Activated naive CD8-positive, alpha-beta T cell treated with anti-CD3 and anti-CD28 coated beads, Interleukin-2, amount 50 U/mL, for 24 hours (primary cell): ENCODE measurements at regions not wholly inside any gene's neighbourhood (a gene's known extent, or its start where the extent isn't known, plus 50 kb on each side); places are given as distances from the start of the nearest gene placed in this dataset.

ENCODE experiments used
- ATAC-seq: fragments of 150-1000 bp; cut with Tn5 transposase; one replicate; pipeline ENCODE4 v1.10.0; 2021
- DNase-seq: peaks from one replicate; pipeline ENCODE4 v3.0.0; 2021
- H3K27ac Mint-ChIP-seq: one replicate; pipeline ENCODE4 v1.8.0; 2021; ENCODE audit warnings: mild to moderate bottlenecking, mixed read lengths
- H3K27me3 Mint-ChIP-seq: one replicate; pipeline ENCODE4 v1.8.0; 2021; ENCODE audit warnings: mixed read lengths
- H3K36me3 Mint-ChIP-seq: one replicate; pipeline ENCODE4 v1.8.0; 2021; ENCODE audit warnings: low read depth, mixed read lengths
- H3K4me1 Mint-ChIP-seq: one replicate; pipeline ENCODE4 v1.8.0; 2021; ENCODE audit warnings: mixed read lengths
- H3K4me3 Mint-ChIP-seq: one replicate; pipeline ENCODE4 v1.8.0; 2021; ENCODE audit warnings: mild to moderate bottlenecking, moderate library complexity, mixed read lengths
- H3K9me3 Mint-ChIP-seq: one replicate; pipeline ENCODE4 v1.8.0; 2021; ENCODE audit warnings: mixed read lengths

DNA sequence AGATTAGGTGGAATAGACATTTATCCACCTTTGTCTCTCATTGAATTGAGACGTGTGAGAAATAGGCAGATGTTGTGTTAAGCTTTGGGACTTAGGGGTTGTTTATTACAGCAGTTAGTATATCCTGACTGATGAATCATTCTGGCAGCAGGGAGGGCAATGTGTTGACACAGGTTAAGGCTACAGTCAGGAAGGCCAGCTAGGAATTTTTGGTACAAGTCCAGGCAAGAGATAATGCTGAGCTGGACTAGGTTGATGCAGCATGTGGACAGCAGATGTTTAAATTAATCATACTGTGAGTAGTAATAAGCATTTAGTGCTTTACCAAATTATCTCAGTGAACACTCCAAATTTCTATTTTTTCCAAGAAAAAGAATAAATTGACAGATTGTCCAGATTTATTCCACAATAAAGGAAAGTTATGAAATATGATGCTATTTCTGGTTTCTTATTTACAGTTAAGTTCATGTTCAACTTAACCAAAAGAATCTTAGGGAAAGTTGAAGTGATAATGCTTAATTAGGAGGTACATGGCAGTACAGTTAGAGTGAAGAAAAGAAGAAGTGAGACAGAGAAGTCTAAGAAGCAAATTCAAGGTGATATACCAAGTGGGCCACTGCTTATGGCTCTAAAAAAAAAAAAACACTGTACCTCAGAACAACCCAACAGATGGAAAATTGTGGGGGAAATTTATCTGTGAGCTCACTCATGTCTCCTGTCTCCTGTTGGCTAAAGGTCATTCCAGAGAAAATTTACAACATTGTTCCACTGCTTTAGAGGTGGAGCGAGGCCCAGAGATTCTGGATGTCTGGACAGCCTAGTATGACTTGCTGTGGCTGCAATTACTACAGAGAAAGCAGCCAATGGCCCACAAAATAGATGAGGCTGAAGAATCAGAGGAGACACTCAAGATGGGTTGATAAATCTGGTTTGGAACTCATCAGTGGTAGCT is 102.7 kb upstream of the C21orf91 start:
- Mint-ChIP-seq H3K9me3 (peaks cover 21% of the 10 kb centered on the region), H3K4me1 (no peaks in the 10 kb centered on the region), H3K36me3 (peaks cover 7% of the 10 kb centered on the region), H3K27me3 (no peaks in the 10 kb centered on the region), H3K27ac (no peak overlapping the region), H3K4me3 (no peak overlapping the region)
- ATAC-seq: no peak
- no peak for DNase-seq

- ATAC-seq (no peak), DNase-seq (no peak)
- Mint-ChIP-seq H3K27ac (no peak overlapping the region), H3K4me1 (no peaks in the 10 kb centered on the region), H3K4me3 (no peak overlapping the region), H3K36me3 (peaks cover 7% of the 10 kb centered on the region), H3K27me3 (no peaks in the 10 kb centered on the region), H3K9me3 (peaks cover 21% of the 10 kb centered on the region)
Observed at GRCh38 chr21:17915976-17916375, 96.8 kb upstream of the C21orf91 start.

DNA sequence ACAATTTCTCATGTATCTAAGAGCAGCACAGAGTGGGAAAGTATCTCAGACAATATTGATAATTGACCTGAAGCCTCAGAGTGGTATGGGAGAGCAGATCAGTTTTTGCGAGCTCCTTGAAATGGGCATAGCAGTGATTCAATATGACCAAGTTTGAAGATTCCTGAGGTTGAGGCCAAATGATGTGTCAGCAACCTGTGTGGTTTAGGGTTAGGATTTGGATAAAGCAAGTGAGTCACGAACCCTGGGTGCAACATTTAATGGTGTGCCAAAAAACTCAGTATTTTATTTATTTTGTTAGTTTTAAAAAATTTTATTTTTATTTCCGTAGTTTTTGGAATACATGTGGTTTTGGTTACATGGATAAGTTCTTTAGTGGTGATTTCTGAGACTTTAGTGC is 92.5 kb upstream of the C21orf91 start:
- Mint-ChIP-seq H3K9me3 (no peaks in the 10 kb centered on the region), H3K4me3 (no peak overlapping the region), H3K4me1 (no peaks in the 10 kb centered on the region), H3K36me3 (no peaks in the 10 kb centered on the region), H3K27me3 (peaks cover 5% of the 10 kb centered on the region), H3K27ac (no peak overlapping the region)
- ATAC-seq (no peak), DNase-seq (no peak)

DNA sequence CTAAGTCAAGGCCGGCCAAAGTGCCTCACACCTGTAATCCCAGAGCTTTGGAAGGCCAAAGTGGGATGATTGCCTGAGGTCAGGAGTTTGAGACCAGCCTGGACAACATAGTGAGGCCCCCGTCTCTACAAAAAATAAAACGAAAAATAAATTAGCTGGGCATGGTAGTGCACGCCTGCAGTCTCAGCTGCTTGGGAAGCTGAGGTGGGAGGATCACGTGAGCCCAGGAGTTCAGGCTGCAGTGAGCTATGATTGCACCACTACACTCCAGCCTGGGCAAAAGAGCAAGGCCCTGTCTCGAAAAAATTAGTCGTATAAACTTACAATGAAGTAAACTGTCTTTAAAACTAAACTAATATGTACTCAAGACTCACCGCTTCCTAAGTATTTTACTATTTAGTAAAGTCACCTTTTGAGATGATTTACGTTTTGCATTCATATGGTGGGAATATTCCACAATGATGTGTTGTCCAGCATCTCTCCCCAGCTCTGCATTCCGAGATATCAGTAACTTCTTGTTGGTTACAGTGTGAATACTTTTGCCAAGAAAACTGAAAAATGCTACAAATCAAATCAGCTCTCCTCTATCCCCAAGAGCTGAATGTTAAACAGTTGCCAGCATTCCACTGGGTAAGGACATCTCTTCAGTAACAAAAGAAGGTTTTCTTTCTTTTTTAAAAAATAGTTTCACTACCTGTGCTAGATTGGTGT is 84.9 kb upstream of the C21orf91 start:
- DNase-seq: no peak
- ATAC-seq: no peak
- Mint-ChIP-seq H3K36me3 (no peaks in the 10 kb centered on the region), H3K4me1 (peaks cover 5% of the 10 kb centered on the region), H3K9me3 (peaks cover 2% of the 10 kb centered on the region), H3K27me3 (peaks cover 2% of the 10 kb centered on the region), H3K27ac (no peak overlapping the region), H3K4me3 (no peak overlapping the region)

GRCh38 chr21:17903029-17903806 is 84.1 kb upstream of the C21orf91 start:
- Mint-ChIP-seq H3K4me3 (no peak overlapping the region), H3K36me3 (no peaks in the 10 kb centered on the region), H3K27me3 (peaks cover 5% of the 10 kb centered on the region), H3K27ac (no peak overlapping the region), H3K4me1 (peaks cover 5% of the 10 kb centered on the region), H3K9me3 (peaks cover 11% of the 10 kb centered on the region)
- ATAC-seq (no peak), DNase-seq (no peak)

DNA sequence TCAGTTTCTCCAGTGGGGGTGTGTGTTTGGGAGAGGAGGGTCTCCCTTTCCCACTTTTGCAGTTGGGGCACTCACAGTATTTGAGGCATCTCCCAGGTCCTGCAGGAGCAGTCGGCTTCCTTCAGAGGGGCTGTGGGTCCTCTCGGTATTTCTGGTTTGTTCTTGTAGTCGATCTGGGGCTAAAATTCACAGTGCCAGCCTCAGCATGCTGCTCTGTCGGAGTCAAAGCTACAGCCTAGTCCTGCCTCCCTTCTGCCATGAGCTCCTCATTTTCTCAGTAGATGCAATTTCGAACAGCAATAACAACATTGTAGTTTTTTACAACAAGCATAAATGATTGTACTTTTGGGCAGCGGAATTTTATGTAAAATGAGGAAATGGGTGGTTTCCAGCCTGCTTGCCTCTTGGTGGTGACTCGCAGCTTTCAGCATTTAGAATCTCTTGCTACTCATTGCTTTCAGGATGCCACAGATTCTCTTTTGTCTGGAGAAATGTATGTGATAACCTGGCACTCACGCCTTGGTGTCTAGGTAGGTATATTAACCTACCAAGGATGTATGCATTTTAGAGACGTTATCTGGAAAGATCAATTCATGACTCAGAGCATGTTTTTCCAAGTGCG is 82.4 kb upstream of the C21orf91 start:
- no peak for DNase-seq
- no peak for ATAC-seq
- Mint-ChIP-seq H3K36me3 (no peaks in the 10 kb centered on the region), H3K27me3 (peaks cover 3% of the 10 kb centered on the region), H3K9me3 (peaks cover 20% of the 10 kb centered on the region), H3K4me1 (peaks cover 11% of the 10 kb centered on the region), H3K4me3 (no peak overlapping the region), H3K27ac (no peak overlapping the region)

- no peak for ATAC-seq
- Mint-ChIP-seq H3K9me3 (peaks cover 20% of the 10 kb centered on the region), H3K27ac (no peak overlapping the region), H3K4me3 (no peak overlapping the region), H3K4me1 (peaks cover 11% of the 10 kb centered on the region), H3K36me3 (no peaks in the 10 kb centered on the region), H3K27me3 (peaks cover 3% of the 10 kb centered on the region)
- no peak for DNase-seq
Observed at GRCh38 chr21:17900990-17901385, 81.8 kb upstream of the C21orf91 start.

DNA sequence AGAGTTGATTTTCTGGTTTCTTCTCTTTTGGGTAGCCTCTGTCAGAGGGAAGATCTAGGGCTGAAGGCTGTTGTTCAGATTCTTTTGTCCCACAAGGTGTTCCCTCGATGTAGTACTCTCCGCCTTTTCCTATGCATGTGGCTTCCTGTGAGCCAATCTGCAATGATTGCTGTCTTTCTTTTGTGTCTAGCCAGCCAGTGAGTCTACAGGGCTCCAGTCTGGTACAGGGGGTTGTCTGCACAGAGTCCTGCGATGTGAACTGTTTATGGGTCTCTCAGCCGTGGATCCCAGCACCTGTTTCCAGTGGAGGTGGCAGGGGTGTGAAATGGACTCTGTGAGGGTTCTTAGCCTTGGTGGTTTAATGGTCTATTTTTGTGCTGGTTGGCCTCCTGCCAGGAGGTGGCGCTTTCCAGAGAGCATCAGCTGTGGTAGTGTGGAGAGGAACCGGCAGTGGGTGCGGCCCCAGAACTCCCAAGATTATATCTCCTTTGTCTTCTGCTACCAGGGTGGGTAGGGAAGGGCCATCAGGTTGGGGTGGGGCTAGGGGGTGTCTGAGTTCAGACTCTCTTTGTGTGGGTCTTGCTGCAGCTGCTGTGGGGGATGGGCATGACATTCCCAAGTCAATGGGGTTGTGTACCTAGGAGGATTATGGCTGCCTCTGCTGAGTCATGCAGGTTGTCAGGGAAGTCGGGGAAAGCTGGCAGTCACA is 81.3 kb upstream of the C21orf91 start:
- Mint-ChIP-seq H3K27me3 (peaks cover 3% of the 10 kb centered on the region), H3K4me3 (no peak overlapping the region), H3K36me3 (no peaks in the 10 kb centered on the region), H3K4me1 (peaks cover 11% of the 10 kb centered on the region), H3K27ac (no peak overlapping the region), H3K9me3 (peaks cover 20% of the 10 kb centered on the region)
- ATAC-seq (no peak), DNase-seq (no peak)

DNA sequence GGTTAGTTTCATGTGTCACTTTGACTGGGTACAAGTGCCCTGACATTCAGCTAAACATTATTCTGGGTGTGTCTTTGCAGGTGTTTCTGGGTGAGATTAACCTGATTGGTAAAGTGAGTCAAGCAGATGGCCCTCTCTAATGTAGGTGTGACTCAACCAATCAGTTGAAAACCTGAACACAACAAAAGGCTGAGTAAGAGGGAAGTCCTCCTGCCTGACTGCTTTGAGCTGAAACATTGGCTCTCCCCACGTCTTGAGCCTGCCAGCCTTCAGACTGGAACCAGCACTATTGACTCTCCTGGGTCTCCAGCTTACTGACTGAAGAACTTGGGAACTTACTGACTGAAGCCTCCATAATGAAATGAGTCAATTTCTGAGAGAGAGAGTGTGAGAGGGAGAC is 70.0 kb upstream of the C21orf91 start:
- Mint-ChIP-seq H3K27ac (no peak overlapping the region), H3K36me3 (no peaks in the 10 kb centered on the region), H3K27me3 (no peaks in the 10 kb centered on the region), H3K9me3 (peaks cover 6% of the 10 kb centered on the region), H3K4me1 (no peaks in the 10 kb centered on the region), H3K4me3 (no peak overlapping the region)
- DNase-seq (no peak), ATAC-seq (no peak)

GRCh38 chr21:17869115-17869514 is 50.0 kb upstream of the C21orf91 start:
- H3K27me3 Mint-ChIP-seq: no peaks in the 10 kb centered on the region
- H3K4me1 Mint-ChIP-seq: no peaks in the 10 kb centered on the region
- H3K4me3 Mint-ChIP-seq: no peak overlapping the region
- H3K36me3 Mint-ChIP-seq: no peaks in the 10 kb centered on the region
- ATAC-seq: no peak
- H3K9me3 Mint-ChIP-seq: no peaks in the 10 kb centered on the region
- no peak for DNase-seq
- H3K27ac Mint-ChIP-seq: no peak overlapping the region
